Gastroesophageal sphincter (tissue), 4 donors: ENCODE measurements at regions not wholly inside any gene's neighbourhood (a gene's known extent, or its start where the extent isn't known, plus 50 kb on each side); places are given as distances from the start of the nearest gene placed in this dataset.

Experiments used
- ATAC-seq: fragments of 150-250 bp; one replicate; pipeline ENCODE4 v1.9.1; 2016; ENCODE audit warnings: mild to moderate bottlenecking, moderate library complexity
- H3K27ac ChIP-seq, 4 donors: fragments of 200-600 bp; sonication (generic) in 3 of 4; 1 replicate in 3 of 4; 2 replicates in 1 of 4; pipeline ENCODE4 v1.5.1; 2016 to 2019
- H3K27me3 ChIP-seq: fragments of 200-600 bp; sonication (generic); one replicate; pipeline ENCODE4 v1.5.1; 2019
- H3K36me3 ChIP-seq, 2 donors: fragments of 200-600 bp; sonication (generic); one replicate each; pipeline ENCODE4 v1.5.1; 2019; ENCODE audit warnings: control low read depth in 1 of 2
- H3K4me1 ChIP-seq, 3 donors: fragments of 200-600 bp; sonication (generic); 1 replicate in 2 of 3; 2 replicates in 1 of 3; pipeline ENCODE4 v1.5.1; 2016 to 2019; ENCODE audit warnings: control low read depth in 2 of 3
- H3K4me3 ChIP-seq, 2 donors: fragments of 200-600 bp; sonication (generic); one replicate each; pipeline ENCODE4 v1.5.1; 2019; ENCODE audit warnings: mild to moderate bottlenecking in 1 of 2, moderate library complexity in 1 of 2
- H3K9me3 ChIP-seq, 3 donors: fragments of 200-600 bp; sonication (generic); one replicate each; pipeline ENCODE4 v1.5.1; 2017 to 2019; ENCODE audit warnings: control low read depth in 2 of 3
- EP300 ChIP-seq: sonication (generic); formaldehyde crosslinking; IDR thresholded peaks from one replicate; pipeline ENCODE4 v1.6.1; 2017; ENCODE audit warnings: antibody characterized with exemption, mild to moderate bottlenecking
- POLR2A ChIP-seq, 2 donors: fragments of 450-650 bp; IDR thresholded peaks; one replicate each; pipeline ENCODE4 v1.6.1; 2017; ENCODE audit warnings: antibody characterized with exemption in 2 of 2, mild to moderate bottlenecking in 2 of 2, moderate library complexity in 1 of 2
- POLR2AphosphoS5 ChIP-seq: sonication (generic); formaldehyde crosslinking; IDR thresholded peaks from one replicate; pipeline ENCODE4 v1.6.1; 2017; ENCODE audit warnings: antibody characterized with exemption
- WGBS, 2 donors: methylation state at CpG; one replicate each; pipeline ENCODE4 v1.1.5; 2018; ENCODE audit warnings: low coverage in 1 of 2; 5-methylcytosine and 5-hydroxymethylcytosine counted together
- TF ChIP-seq, protein P1 (sequence below), 4 experiments: fragments of 200-600 bp in 2 of 4; fragments of 450-650 bp in 2 of 4; sonication (generic) in 1 of 4; IDR thresholded peaks; one replicate each; pipeline ENCODE4 v1.5.1; 2017 to 2019; ENCODE audit warnings: antibody characterized with exemption in 4 of 4, mild to moderate bottlenecking in 2 of 4, moderate library complexity in 2 of 4

- no peak for TF ChIP-seq POLR2A (IDR thresholded peaks at IDR 0.05)
- no peak for TF ChIP-seq EP300
- TF ChIP-seq, protein P1, sequence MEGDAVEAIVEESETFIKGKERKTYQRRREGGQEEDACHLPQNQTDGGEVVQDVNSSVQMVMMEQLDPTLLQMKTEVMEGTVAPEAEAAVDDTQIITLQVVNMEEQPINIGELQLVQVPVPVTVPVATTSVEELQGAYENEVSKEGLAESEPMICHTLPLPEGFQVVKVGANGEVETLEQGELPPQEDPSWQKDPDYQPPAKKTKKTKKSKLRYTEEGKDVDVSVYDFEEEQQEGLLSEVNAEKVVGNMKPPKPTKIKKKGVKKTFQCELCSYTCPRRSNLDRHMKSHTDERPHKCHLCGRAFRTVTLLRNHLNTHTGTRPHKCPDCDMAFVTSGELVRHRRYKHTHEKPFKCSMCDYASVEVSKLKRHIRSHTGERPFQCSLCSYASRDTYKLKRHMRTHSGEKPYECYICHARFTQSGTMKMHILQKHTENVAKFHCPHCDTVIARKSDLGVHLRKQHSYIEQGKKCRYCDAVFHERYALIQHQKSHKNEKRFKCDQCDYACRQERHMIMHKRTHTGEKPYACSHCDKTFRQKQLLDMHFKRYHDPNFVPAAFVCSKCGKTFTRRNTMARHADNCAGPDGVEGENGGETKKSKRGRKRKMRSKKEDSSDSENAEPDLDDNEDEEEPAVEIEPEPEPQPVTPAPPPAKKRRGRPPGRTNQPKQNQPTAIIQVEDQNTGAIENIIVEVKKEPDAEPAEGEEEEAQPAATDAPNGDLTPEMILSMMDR (IDR thresholded peaks at IDR 0.05), result no peak
- TF ChIP-seq POLR2AphosphoS5, result no peak
- WGBS, 2 donors, result 79 to 83% methylated on average over 2 of the region's 4 CpGs
- H3K9me3 ChIP-seq, result no peaks in the 10 kb centered on the region
- H3K4me1 ChIP-seq, result no peaks in the 10 kb centered on the region
- no peak overlapping the region for H3K4me3 ChIP-seq
- H3K36me3 ChIP-seq, result no peaks in the 10 kb centered on the region
- no peaks in the 10 kb centered on the region for H3K27me3 ChIP-seq
- no peak overlapping the region for H3K27ac ChIP-seq
- no peak for ATAC-seq
These were observed 650.5 kb upstream of the ID2 start for GRCh38 chr2:8031370-8031769.

GRCh38 chr2:8033546-8034096 is 648.2 kb upstream of the ID2 start:
- H3K27ac ChIP-seq, result no peak overlapping the region
- no peaks in the 10 kb centered on the region for H3K9me3 ChIP-seq
- H3K4me1 ChIP-seq, result no peaks in the 10 kb centered on the region
- WGBS, 2 donors, result 80 to 85% methylated on average over 5 to 7 of the region's 7 CpGs
- TF ChIP-seq, protein P1 (IDR thresholded peaks at IDR 0.05), result no peak
- TF ChIP-seq EP300, result no peak
- TF ChIP-seq POLR2AphosphoS5, result no peak
- no peak for TF ChIP-seq POLR2A (IDR thresholded peaks at IDR 0.05)
- H3K36me3 ChIP-seq, result no peaks in the 10 kb centered on the region
- H3K4me3 ChIP-seq, result no peak overlapping the region
- no peaks in the 10 kb centered on the region for H3K27me3 ChIP-seq
- ATAC-seq, result no peak

DNA sequence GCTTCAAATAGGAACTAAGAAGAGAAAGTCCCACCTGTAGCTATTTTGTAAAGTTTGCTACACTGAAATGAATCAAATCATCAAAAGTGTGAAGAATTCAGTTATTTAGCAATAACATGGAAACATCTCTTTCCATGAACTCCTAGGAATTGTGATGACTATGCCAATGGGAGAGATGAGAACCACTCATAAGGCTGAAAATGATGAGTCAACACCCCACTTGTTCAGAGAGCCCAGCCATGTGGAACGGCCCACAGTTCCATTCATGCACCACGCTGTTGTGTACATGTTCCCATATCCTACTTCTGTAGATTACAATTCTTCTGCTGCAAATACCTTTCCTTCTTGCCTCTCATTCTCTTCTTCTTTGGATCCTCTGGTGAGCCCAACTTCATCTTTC is 645.5 kb upstream of the ID2 start:
- Histone ChIP-seq H3K36me3 (no peaks in the 10 kb centered on the region), H3K4me3 (no peak overlapping the region), H3K9me3 (no peaks in the 10 kb centered on the region), H3K27me3 (no peaks in the 10 kb centered on the region), H3K27ac (no peak overlapping the region), H3K4me1 (no peaks in the 10 kb centered on the region)
- 93 to 100% methylated on average over 2 of the region's 2 CpGs for WGBS, 2 donors
- no peak for ATAC-seq
- no peak for TF ChIP-seq POLR2AphosphoS5

DNA sequence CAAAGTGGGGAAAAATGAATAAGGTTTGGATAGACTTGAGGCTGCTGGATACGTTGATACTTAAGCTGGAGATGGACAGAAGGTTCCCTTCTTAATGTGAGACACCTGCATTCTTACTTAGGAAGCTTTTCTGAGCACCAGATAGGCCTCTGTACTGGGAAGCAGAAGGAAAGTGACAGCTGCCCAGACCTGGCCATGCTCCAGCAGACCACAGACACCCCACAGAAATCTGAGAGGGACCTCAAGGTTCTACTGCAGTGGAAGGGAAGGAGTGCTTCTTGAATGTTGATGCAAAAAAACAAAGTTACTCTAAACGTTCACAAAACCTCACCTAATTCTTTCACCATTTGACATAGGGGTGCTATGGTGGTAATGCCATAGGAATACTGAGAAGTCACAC is 642.1 kb upstream of the ID2 start:
- Histone ChIP-seq H3K4me1 (no peaks in the 10 kb centered on the region), H3K27ac (no peak overlapping the region), H3K9me3 (peaks cover 0 to 11% (median 0%) of the 10 kb centered on the region in 3 donors), H3K36me3 (no peaks in the 10 kb centered on the region), H3K4me3 (no peak overlapping the region), H3K27me3 (no peaks in the 10 kb centered on the region)
- no peak for ATAC-seq
- TF ChIP-seq, protein P1 (IDR thresholded peaks at IDR 0.05), result no peak
- TF ChIP-seq EP300 (no peak), POLR2AphosphoS5 (no peak), POLR2A (IDR thresholded peaks at IDR 0.05) (no peak)
- 49 to 62% methylated on average over 2 of the region's 2 CpGs for WGBS, 2 donors

- Histone ChIP-seq H3K4me1 (no peaks in the 10 kb centered on the region), H3K36me3 (no peaks in the 10 kb centered on the region), H3K9me3 (peaks cover 0 to 11% (median 0%) of the 10 kb centered on the region in 3 donors), H3K27me3 (no peaks in the 10 kb centered on the region), H3K4me3 (no peak overlapping the region), H3K27ac (no peak overlapping the region)
- WGBS, 2 donors, result 97% methylated on average over 3 of the region's 4 CpGs; no CpG with 5 or more reads in 1 of the 2 donors
- ATAC-seq, result no peak
- TF ChIP-seq, protein P1 (IDR thresholded peaks at IDR 0.05), result no peak
- TF ChIP-seq EP300, result no peak
- no peak for TF ChIP-seq POLR2A (IDR thresholded peaks at IDR 0.05)
- TF ChIP-seq POLR2AphosphoS5, result no peak
These were observed 638.6 kb upstream of the ID2 start for GRCh38 chr2:8043295-8043694.
